HG02759 (cell line): ENCODE measurements at regions not wholly inside any gene's neighbourhood (a gene's known extent, or its start where the extent isn't known, plus 50 kb on each side); places are given as distances from the start of the nearest gene placed in this dataset.

ENCODE experiments used
- ATAC-seq: cut with Tn5 transposase; IDR thresholded peaks from one replicate; pipeline ENCODE4 v1.9.1; 2021; ENCODE audit warnings: mild to moderate bottlenecking, moderate library complexity; ENCODE audit not compliant: unreplicated experiment

GRCh38 chr14:61891810-61892209 lies 129.6 kb downstream of the SNAPC1 start:
- ATAC-seq, result no peak

- no peak for ATAC-seq
These were observed 131.2 kb downstream of the SNAPC1 start for GRCh38 chr14:61893371-61893940.

GRCh38 chr14:61894452-61895077 lies 132.3 kb downstream of the SNAPC1 start:
- no peak for ATAC-seq

DNA sequence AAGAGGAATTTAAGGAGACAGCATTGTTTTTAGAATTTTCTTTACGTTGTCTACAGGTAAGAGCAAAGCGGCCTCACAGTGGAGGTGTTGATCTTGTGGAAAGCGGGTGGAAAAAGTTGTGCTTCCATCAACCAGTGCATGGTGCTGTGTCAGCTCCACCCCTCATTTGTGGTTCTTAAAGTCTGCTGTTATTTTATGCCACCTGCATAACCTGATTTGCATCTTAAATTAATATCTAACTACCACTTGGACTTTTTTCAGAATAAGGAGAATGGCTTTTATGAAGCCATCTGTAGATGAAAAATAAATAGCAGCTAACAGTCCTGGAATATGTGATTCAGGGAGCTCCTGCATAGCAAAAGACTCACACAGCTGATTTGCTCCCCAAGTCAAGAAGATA lies 135.1 kb downstream of the SNAPC1 start:
- ATAC-seq, result no peak

DNA sequence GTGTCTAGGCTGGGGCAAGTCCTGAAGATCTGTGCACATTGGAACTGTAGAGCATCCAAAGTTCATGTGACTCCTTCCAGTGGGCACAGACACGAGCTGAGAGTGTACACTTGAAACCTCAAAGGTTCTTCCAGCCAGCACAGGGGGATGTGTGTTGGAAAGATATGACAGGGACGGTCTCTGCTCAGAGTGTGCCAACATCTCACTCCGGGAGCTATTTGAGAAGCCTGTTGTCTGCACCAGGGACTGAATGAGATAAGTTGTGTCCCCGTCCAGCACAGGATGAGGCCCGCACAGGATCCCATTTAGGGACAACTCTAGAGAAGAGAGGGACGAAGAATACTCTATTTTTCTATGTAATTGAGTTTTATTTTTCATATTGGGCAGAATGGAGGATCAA lies 136.3 kb downstream of the SNAPC1 start:
- ATAC-seq, result no peak

- no peak for ATAC-seq
These were observed 137.3 kb downstream of the SNAPC1 start for GRCh38 chr14:61899497-61899896.

GRCh38 chr14:61904946-61905345 lies 142.7 kb downstream of the SNAPC1 start:
- no peak for ATAC-seq

- ATAC-seq, result no peak
These were observed 149.4 kb downstream of the SNAPC1 start for GRCh38 chr14:61911574-61911973.

DNA sequence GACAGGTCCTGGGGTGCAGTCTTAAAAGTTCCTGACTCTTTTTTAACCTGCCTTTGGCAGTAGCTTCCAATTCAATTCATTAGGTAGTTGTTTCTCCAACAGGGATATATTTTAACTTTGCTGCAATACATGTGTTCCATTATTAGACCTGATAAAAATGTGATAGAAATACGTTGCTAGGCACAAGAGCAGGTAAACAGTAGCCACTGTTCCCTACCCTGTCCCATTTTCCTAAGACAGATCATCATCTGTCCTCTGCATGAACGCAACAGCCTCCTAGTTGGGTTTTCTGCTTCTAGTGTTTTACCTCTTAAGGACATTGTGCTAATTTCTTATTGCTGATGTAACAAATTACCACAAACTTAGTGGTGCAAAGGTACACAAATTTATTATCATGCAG lies 156.8 kb downstream of the SNAPC1 start:
- ATAC-seq, result no peak

- ATAC-seq, result no peak
These were observed 161.1 kb downstream of the SNAPC1 start for GRCh38 chr14:61923348-61923747.

DNA sequence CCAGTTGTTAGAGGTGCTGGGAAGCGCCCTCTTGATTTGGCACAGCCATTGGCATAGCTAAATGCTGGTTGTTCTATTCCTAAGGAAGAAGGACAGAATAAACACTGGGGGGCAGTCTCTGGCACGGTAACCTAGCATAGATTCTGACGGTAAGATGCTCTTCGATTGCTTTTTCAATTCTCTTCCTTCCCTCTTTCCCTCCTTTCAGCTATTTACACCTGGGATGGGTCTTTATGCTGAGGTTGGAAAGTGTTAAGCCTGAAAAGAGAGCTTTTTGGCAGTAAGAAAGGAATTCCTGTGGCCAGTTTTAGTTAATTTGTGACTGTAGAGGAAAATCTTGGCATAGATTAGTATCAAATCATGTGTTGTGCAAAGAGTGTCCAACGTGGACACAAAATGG lies 162.8 kb downstream of the SNAPC1 start:
- no peak for ATAC-seq

GRCh38 chr14:61925732-61926435 lies 163.7 kb downstream of the SNAPC1 start:
- ATAC-seq, result no peak

DNA sequence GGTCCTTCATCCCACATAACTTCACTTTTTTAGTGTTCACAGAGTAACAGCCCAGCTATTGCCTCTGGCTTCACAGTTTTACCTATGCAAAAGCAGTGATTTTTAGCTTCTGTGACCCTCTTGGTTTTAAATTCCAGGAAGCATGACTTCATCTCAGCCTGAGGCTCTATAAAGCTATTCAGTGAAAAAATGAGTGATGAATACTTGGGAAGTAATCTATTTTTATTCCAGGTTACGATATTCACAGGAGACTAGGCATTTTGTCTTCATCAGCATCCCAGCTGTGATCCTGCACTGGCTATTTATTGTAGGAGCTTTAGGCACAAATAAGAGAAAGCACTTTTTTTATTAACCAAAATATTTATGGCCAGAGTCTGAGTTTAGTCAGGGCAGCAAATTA lies 164.8 kb downstream of the SNAPC1 start:
- no peak for ATAC-seq

GRCh38 chr14:61927520-61927919 lies 165.3 kb downstream of the SNAPC1 start:
- no peak for ATAC-seq

- ATAC-seq, result no peak
These were observed 166.1 kb downstream of the SNAPC1 start for GRCh38 chr14:61928300-61928699.

DNA sequence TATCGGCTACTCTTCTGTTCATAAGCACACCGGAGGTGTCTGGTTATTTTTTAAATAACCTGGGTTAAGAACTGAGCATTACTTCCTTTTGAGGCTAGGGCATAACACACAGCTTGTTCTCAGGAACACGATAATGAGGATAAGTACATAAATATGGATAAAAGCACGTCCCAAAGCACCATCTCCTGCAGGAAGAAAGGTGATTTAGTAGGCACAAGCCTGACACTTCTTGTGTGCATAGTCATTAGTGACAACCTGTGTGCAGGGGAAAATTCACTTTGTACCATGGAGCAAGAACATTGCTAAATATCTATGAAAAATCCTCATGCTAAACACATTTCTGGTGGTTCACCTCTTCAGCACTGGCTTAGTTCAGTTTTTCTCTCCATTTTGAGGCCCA lies 166.5 kb downstream of the SNAPC1 start:
- no peak for ATAC-seq

GRCh38 chr14:61929651-61930050 lies 167.4 kb downstream of the SNAPC1 start:
- no peak for ATAC-seq

DNA sequence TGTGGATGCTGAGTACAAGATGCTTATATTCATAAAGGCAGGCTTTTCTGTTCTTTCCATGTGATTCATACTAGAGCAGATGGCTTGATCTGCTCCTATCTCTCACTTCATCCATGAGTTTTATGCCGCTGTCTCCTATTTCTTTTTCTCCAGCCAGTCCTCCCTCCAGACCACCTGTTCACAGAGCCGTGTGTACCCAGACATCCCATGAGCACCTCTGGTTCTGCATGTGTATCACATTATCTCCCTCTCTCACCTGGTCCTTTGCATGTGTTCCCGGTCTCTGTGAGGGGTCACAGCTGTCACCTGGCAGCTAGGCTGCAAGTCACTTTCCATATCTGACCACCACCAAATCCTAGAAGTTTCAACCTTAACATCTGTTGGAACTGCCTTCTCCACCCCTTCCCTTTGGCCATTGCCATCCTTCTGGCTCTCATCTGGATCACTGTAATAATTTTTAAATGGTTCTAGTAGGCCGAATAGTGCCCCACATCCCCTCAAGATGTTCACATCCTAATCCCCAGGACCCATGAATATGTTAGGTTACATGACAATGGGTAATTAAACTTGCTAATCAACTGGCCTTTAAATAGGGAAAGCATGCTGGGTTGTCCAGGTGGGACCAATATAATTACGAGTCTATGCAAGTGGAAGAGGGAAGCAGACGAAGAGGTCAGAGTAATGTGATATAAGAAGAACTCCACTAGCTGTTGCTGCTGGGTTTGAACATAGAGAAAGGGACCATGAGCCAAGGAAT lies 168.1 kb downstream of the SNAPC1 start:
- no peak for ATAC-seq

- no peak for ATAC-seq
These were observed 170.8 kb downstream of the SNAPC1 start for GRCh38 chr14:61932974-61933373.

- no peak for ATAC-seq
These were observed 172.2 kb downstream of the SNAPC1 start for GRCh38 chr14:61934385-61934784.

DNA sequence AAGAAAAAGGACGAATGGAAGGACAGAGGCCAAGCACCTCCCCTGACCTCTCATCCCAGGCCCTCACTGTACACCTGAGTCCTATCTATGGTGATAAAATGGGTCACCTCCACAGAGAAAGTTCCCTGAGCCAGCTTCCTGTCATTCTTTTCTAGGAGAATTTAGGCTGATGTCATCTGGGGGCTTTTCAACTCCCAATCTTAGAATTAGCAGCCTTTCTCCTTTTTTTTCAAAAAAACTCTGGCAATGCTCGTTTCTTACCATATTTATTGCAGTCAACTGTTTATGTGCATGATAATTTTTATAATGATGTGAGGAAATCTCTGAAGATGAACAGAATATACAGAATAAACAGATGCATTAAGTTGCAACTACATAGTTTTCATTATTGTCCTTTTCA lies 177.6 kb downstream of the SNAPC1 start:
- ATAC-seq, result no peak
